GM19468 (cell line): ENCODE measurements at regions not wholly inside any gene's neighbourhood (a gene's known extent, or its start where the extent isn't known, plus 50 kb on each side); places are given as distances from the start of the nearest gene placed in this dataset.

ENCODE experiments used
- ATAC-seq: cut with Tn5 transposase; IDR thresholded peaks from one replicate; pipeline ENCODE4 v1.9.1; 2021; ENCODE audit warnings: mild to moderate bottlenecking, moderate library complexity, moderate number of reproducible peaks; ENCODE audit not compliant: unreplicated experiment; ENCODE audit errors: extremely low read depth

- ATAC-seq, result no peak
These were observed 228.1 kb downstream of the C1orf94 start for GRCh38 chr1:34404804-34405203.

DNA sequence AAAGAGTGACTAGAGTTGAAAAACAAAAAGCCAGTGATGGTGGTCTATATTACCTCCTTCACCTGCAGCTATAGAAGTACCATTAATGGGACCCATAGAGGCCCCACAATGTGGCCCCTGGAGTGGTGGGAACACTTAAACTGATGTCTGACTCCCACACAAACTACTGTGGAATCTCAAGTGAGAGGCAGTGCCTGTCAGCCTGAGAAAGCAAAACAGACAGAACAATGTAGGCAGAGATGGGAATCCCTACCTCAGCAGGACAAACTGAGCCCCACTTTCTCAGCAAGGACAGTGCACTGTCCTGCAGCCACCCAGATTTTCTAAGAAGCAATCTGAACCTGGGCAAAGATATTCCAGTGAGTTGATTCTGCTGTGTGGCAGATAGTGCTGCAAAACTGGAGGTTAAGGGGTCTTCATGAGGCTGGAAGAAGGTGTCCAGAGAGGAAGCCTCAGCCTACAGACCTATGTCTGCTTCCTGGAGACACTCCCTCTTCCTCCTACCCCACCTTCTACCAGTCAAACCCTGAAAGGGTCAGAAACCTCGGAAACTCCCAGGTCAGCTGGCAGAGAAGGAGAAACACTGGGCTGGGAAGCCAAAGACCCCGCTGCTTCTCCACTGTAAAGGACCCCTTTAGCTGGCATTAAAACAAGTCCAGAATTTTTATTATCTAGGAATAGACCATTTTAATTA lies 228.7 kb downstream of the C1orf94 start:
- ATAC-seq, result no peak

- ATAC-seq, result no peak
These were observed 229.7 kb downstream of the C1orf94 start for GRCh38 chr1:34406377-34406776.

DNA sequence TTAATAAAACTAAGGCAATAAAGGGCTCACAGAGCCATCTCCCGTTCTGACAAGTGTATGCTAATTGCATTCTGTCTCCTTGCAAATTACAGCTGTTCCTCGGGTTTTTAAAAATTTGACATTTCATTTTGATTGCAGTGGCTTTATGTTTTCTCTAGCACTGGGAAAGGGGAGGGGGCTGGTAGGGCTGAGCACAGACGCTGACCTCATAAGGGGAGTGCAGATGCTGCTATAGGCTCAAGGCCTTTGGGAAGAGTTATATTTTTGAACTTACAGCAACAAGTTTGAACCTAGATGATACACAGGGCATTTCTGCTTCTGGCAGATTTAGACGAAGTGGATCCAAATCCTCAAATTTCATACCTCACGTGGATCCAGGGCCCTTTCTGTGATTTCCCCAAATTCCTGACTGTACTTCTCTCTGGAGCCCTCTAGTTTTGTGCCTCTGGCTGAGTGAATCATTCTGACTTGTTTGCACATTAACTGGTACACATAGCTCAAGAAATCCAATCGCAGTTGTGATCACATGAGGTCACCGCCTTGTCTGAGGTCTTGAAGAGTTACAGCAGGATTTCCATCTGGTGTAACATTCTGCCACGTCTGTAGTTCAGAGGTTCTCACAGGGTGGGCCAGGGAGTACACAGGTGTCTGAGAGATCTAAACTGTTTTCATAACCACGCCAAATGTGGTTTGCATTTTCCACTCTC lies 230.3 kb downstream of the C1orf94 start:
- ATAC-seq, result no peak

DNA sequence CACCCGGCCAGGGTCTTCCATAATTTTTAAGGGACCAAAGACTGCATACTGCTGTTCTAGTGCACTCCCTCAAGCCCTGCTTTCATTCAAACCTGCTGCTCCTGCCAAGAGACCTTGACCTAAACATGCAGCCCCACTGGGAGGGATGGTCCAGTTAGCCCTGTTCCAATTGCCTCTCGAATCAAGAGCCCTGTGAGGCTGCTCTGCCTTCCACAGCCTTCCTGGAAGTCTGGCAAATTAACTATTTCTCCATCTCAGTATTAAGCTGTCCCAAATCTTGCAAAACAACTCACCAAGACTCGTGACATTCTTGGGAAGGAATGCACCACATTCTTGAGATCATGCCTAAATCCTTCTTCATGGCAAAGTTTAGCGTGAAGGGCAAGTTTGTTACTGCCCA lies 231.3 kb downstream of the C1orf94 start:
- ATAC-seq, result no peak

DNA sequence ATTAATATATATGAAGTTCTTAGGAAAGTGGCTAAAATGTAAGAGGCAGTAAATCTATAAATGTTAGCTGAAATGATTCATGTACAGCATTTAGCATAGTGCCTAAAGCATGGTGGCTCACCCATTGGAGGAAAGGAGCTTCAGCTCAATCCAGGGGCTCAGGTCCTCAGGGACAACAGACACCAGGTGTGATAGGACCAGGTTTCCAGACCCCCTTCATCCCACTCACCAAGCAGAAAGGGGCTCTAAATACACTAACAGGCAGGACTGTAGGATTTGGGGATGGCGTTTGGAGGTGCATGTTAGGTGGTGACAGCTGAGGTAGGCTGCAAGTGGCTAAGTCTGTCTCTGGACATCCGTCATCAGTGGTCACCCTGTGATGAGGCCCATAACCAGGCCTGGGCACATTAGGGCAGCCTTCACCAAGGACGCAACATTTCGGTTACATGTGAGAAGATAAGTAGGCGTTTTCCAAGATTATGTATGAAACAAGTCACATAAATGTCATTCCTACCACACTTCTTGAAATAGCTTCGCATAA lies 233.1 kb downstream of the C1orf94 start:
- no peak for ATAC-seq

DNA sequence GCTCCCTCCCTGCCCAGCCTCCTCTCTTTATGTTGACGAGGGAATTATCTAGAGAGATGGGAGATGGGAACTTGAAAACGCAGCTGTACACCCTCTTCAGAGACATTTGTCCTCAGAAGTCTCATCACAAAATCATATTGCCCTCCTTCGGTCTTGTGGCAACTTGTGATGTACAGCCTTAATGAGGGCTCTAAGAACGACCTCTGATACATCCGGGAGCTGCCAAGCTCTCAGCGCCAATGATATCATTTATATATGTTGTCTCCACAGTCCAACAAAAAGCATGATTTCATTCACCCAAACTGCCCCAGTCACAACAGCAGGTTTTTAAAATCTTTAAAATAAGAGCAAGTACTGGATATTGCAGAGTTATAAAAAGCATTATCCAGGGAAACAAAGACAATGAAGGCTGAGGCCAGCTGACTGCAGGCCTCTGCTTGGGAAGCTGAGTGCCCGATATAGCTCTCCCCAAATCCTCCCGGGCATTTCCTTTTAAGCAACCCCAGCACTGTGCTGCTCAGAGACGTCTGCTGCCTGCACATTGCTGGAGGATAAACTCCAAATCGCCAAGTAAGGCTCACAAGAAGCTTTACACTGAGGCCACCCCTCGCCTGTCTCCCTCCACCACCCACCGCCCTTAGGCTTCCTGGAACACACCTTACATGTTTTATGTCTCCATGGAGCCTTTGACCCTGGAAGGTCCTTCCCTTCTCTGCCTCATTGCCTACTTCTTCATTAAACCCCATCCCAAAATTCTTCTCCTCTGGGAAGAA lies 236.1 kb downstream of the C1orf94 start:
- no peak for ATAC-seq

- ATAC-seq, result no peak
These were observed 238.4 kb downstream of the C1orf94 start for GRCh38 chr1:34415140-34415539.

DNA sequence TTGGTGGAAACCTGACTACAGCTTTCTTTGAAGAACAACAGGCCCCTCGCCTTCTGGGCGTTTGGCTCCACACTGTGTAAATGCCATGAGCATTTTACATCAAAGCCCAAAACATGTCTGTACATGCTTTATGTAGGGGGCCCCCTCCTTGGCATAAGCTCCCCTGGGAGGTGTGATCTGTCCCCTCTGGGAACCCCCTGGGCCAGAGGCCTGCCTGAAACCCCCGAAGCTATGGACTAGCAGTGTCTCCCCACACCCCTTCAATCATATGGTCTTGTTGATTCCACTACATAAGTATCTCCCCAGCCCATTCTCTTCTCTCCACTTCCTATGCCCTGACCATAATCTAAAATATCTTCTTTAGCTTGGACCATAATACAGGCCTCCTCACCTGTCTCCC lies 241.5 kb downstream of the C1orf94 start:
- ATAC-seq, result no peak

- no peak for ATAC-seq
These were observed 243.0 kb downstream of the C1orf94 start for GRCh38 chr1:34419663-34420136.

DNA sequence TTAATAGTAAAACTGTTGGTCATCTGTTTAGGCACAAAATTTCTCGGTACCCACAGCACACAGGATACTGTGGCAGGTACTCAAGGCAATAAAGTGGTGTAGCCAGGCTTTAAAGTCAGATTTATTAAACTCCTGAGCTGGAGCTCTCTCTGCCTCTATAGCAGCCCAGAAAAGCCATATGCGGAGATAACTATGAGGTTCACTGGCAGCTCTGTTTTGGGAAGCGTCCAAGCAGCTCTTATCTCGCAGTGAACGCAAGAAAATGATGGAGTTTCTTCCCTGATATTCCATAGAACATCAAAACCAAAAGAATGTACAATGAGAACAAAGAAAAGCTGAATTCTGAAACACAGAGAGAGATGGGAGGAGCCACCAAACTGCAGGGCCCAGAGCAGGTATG lies 248.3 kb downstream of the C1orf94 start:
- no peak for ATAC-seq

- no peak for ATAC-seq
These were observed 249.1 kb downstream of the C1orf94 start for GRCh38 chr1:34425785-34426184.

GRCh38 chr1:34426325-34426896 lies 249.7 kb downstream of the C1orf94 start:
- no peak for ATAC-seq

DNA sequence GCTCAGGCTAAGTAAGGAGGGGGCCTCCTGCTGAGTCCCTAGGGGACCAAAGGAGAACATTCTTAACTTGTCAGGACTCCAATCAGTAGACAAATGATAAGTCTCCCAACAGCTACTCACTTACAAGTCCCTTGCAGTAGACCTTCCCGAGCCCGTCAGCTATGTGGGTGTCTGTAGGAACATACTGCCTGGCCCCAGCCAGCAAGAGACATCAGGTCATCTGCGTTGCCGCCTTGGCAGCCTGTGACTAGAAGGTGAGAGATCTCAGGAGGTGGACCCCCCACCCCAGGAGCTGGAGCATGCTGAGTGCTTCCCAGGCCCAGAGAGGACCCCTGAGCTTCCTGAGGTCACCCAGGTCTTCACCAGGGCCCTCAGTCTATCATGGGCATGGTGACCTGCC lies 250.5 kb downstream of the C1orf94 start:
- no peak for ATAC-seq

DNA sequence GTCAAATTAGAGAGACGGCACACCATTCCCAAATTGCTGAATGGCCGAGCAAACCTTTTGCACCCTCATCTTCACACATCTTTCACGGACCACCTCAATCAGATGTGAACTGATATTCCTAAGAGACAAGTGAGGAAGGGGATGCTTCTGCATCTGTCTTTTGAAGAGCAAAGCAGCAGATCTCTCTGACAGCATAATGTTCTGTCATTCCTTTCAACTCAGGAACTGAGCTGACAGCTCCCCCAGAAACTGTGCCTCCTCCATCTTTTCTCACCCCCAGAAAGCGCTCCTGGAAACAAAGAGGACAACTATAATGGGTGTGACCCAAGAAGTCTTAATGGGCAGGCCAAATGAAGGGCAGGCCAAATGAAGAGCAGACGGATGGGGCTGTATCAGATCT lies 256.4 kb downstream of the C1orf94 start:
- ATAC-seq, result no peak

- no peak for ATAC-seq
These were observed 260.1 kb downstream of the C1orf94 start for GRCh38 chr1:34436836-34437235.

DNA sequence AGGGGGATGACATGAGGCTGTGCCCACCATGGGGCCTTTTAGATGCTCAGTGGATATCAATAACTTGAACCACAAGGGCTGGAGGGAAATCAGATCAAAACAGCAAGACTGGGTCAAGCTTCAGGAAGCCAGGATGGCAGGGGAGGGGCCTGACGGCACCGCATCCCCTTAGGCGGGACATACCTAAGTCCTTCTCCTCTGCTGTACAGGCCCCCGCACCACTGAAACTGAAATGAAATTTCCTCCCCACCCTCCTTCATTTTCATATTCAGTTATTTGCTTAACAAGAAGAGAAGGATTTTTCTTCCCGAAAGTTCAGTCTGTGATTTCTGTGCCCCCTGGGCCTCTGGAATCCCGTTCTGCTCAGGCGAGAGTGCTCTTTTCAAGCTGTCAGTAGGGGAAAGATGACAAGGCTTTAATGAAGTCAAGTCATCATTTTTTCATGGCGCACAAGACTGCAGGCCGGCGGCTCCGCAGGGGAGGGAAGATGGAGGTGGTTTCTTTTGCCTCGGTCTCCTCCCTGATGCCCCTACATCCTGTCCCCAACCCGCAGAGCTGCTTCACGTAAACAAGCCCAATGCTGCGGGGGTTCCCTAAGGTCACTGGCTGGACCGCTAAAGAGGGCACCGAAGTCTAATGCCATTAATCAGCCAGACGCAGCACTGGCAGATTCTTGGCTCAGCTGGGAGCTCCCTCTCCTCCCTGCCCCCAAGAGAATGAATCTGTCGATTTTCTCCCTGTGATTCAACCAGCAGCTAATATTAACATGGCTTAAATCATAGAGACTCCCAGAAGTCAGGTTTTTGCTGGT lies 264.8 kb downstream of the C1orf94 start:
- no peak for ATAC-seq

DNA sequence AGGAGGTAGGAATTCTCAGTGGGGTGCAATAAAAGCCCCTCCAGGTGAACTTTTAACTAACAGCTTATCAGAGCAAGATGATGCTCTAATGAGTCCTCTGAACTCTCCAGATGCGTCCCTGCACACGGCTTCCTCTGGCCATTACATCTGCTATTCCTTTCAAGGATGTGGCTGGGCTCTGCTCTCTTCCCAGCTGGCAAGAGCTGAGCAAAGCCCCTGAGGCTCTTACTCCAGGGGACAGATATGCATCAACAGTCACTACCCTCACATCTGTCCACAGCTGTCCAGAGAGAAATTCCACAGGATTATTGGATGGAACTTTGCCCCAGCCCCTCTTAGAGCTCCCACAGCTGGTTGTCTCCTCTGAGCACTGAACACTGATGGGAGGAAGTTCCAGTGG lies 267.8 kb downstream of the C1orf94 start:
- ATAC-seq, result no peak

DNA sequence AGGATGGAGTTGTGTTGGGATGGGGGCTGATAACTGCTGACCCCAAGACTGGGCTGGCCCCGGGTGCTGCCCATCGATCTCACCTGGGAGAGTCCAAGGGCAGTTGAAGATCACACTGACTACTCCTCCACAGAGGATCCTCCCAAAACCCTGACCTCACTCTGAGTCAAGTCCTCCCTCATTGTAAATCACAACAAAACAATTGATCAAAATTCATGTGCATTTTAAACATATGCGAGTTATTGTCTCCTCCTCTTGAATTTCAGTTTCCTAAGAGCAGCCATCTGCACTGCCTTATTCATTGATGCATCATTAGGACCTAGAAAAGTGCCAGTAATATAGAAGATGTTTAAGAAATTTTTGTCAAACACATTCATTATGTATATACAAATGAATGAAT lies 273.6 kb downstream of the C1orf94 start:
- no peak for ATAC-seq

DNA sequence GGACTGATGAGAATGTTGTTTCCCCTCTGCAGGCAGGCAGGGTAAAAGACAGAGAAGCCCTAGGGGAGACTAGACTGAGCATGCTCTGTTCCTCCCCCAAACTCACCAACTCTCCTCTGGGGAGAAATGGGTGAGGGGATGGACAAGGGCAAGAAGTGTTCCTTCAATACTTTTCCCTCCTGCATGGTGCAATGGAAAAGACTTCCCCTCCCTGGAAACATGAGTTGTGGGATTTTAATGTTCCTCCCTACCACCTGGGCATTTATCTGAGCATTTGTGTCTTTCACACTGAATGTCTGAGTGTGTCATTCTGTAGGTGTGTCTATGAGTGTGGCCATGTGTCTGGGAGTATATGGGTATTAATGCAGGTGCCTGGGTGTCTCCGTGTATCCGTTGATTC lies 275.7 kb downstream of the C1orf94 start:
- ATAC-seq, result no peak
